H1 (cell line): ENCODE measurements at regions not wholly inside any gene's neighbourhood (a gene's known extent, or its start where the extent isn't known, plus 50 kb on each side); places are given as distances from the start of the nearest gene placed in this dataset.

ENCODE experiments used
- CTCF ChIA-PET: fragments of 300-600 bp; sonication (Branson Sonifier 250); formaldehyde crosslinking; loops from one replicate; lab custom pipeline; 2021; ENCODE audit not compliant: partially characterized antibody; lab: Charles Lee
- POLR2A ChIA-PET: fragments of 300-600 bp; sonication (Branson Sonifier 250); formaldehyde crosslinking; loops from one replicate; lab custom pipeline; 2021; ENCODE audit warnings: inconsistent platforms; ENCODE audit not compliant: partially characterized antibody; lab: Charles Lee
- DNase-seq, 2 experiments: peaks; one replicate each; pipeline versions ENCODE4 v3.0.0 to v3.0.0-alpha.2; 2010 to 2022; ENCODE audit warnings: low spot score in 2 of 2, low read depth in 1 of 2, mixed read lengths in 1 of 2
- FAIRE-seq: peaks from 2 replicates; lab custom pipeline; 2011; peaks lifted over from hg19 to GRCh38; lab: Jason Lieb, UNC
- H2AFZ ChIP-seq: 2 replicates; pipeline ENCODE4 v1.8.1; 2012; ENCODE audit warnings: low read length, inconsistent platforms
- H2AK5ac ChIP-seq: 2 replicates; pipeline ENCODE4 v1.6.1; 2013; ENCODE audit warnings: low read depth, low read length
- H2BK120ac ChIP-seq: replicated peaks from 2 replicates; pipeline ENCODE3; 2013; ENCODE audit warnings: low read depth, low read length, inconsistent platforms
- H2BK12ac ChIP-seq: 2 replicates; pipeline ENCODE4 v1.6.1; 2013; ENCODE audit warnings: low read depth, low read length
- H2BK15ac ChIP-seq: 2 replicates; pipeline ENCODE4 v1.6.1; 2013; ENCODE audit warnings: low read length
- H2BK20ac ChIP-seq: 2 replicates; pipeline ENCODE4 v1.6.1; 2013; ENCODE audit warnings: low read length
- H2BK5ac ChIP-seq: 2 replicates; pipeline ENCODE4 v1.6.1; 2013; ENCODE audit warnings: low read depth, low read length
- H3K14ac ChIP-seq: 2 replicates; pipeline ENCODE4 v1.6.1; 2013; ENCODE audit warnings: inconsistent platforms; ENCODE audit not compliant: insufficient read length
- H3K18ac ChIP-seq: 2 replicates; pipeline ENCODE4 v1.6.1; 2013; ENCODE audit warnings: low read length; ENCODE audit errors: extremely low read depth
- H3K23ac ChIP-seq: 2 replicates; pipeline ENCODE4 v1.6.1; 2013; ENCODE audit warnings: inconsistent platforms; ENCODE audit not compliant: insufficient read length
- H3K23me2 ChIP-seq: 2 replicates; pipeline ENCODE4 v1.6.1; 2013; ENCODE audit warnings: low read depth, low read length
- H3K27ac ChIP-seq: 2 replicates; pipeline ENCODE4 v1.6.1; 2011; ENCODE audit warnings: low read depth, low read length, inconsistent platforms
- H3K27me3 ChIP-seq, 4 experiments: replicated peaks in 1 of 4; 1 replicate in 1 of 4; 2 replicates in 3 of 4; pipeline versions ENCODE4 v1.6.1 to v1.8.1; 2011 to 2013; ENCODE audit warnings: low read length in 3 of 4, mild to moderate bottlenecking in 3 of 4, inconsistent platforms in 2 of 4, mixed read lengths in 2 of 4, moderate library complexity in 1 of 4; ENCODE audit not compliant: control insufficient read depth in 3 of 4, insufficient read depth in 3 of 4; ENCODE audit errors: extremely low read depth in 1 of 4
- H3K36me3 ChIP-seq, 4 experiments: 2 replicates each; pipeline versions ENCODE4 v1.6.1 to v1.8.1; 2011 to 2013; ENCODE audit warnings: mild to moderate bottlenecking in 4 of 4, low read length in 3 of 4, moderate library complexity in 2 of 4, control low read depth in 1 of 4, inconsistent platforms in 1 of 4; ENCODE audit not compliant: insufficient read depth in 4 of 4, control insufficient read depth in 2 of 4
- H3K4ac ChIP-seq: replicated peaks from 2 replicates; pipeline ENCODE3; 2013; ENCODE audit warnings: low read length, low read depth, mixed read lengths, inconsistent platforms; ENCODE audit not compliant: insufficient read length
- H3K4me1 ChIP-seq, 4 experiments: replicated peaks in 1 of 4; 1 replicate in 1 of 4; 2 replicates in 3 of 4; pipeline versions ENCODE4 v1.6.1 to v1.8.1; 2011 to 2013; ENCODE audit warnings: low read length in 3 of 4, inconsistent platforms in 2 of 4, mixed read lengths in 1 of 4; ENCODE audit not compliant: insufficient read depth in 4 of 4, control insufficient read depth in 3 of 4
- H3K4me2 ChIP-seq, 2 experiments: 2 replicates each; pipeline versions ENCODE4 v1.6.1 to v1.8.1; 2011 to 2013; ENCODE audit warnings: low read depth in 2 of 2, low read length in 2 of 2, control low read depth in 1 of 2, inconsistent platforms in 1 of 2, mild to moderate bottlenecking in 1 of 2; ENCODE audit not compliant: insufficient read depth in 1 of 2
- H3K4me3 ChIP-seq, 4 experiments: fragments of 200-600, 300-600 bp in 1 of 4; sonication (generic), shearing (Covaris generic), sonication (Bioruptor Twin) in 1 of 4; 2 replicates each; pipeline versions ENCODE4 v1.5.1 to v1.8.1; 2011 to 2016; ENCODE audit warnings: low read length in 4 of 4, low read depth in 3 of 4, control low read depth in 2 of 4, inconsistent platforms in 2 of 4, mild to moderate bottlenecking in 2 of 4, mixed read lengths in 1 of 4, moderate library complexity in 1 of 4; ENCODE audit not compliant: insufficient read depth in 2 of 4; ENCODE audit errors: extremely low read depth in 1 of 4
- H3K56ac ChIP-seq: replicated peaks from 2 replicates; pipeline ENCODE3; 2013; ENCODE audit warnings: low read depth, mild to moderate bottlenecking, mixed read lengths, low read length, inconsistent platforms; ENCODE audit not compliant: insufficient read length
- H3K79me1 ChIP-seq: 2 replicates; pipeline ENCODE4 v1.6.1; 2013; ENCODE audit warnings: low read depth, low read length, control low read depth
- H3K79me2 ChIP-seq, 2 experiments: 2 replicates each; pipeline versions ENCODE4 v1.6.1 to v1.8.1; 2012 to 2013; ENCODE audit warnings: low read length in 2 of 2, mild to moderate bottlenecking in 2 of 2, inconsistent platforms in 1 of 2; ENCODE audit not compliant: insufficient read depth in 2 of 2, control insufficient read depth in 1 of 2
- H3K9ac ChIP-seq, 4 experiments: replicated peaks in 1 of 4; 1 replicate in 1 of 4; 2 replicates in 3 of 4; pipeline versions ENCODE4 v1.6.1 to v1.8.1; 2011 to 2013; ENCODE audit warnings: low read depth in 3 of 4, low read length in 3 of 4, control low read depth in 2 of 4, mild to moderate bottlenecking in 2 of 4, moderate library complexity in 2 of 4, inconsistent platforms in 1 of 4; ENCODE audit errors: extremely low read depth in 1 of 4
- H3K9me3 ChIP-seq, 2 experiments: 2 replicates each; pipeline versions ENCODE4 v1.6.1 to v1.8.1; 2012 to 2013; ENCODE audit warnings: mild to moderate bottlenecking in 2 of 2, moderate library complexity in 2 of 2, control low read depth in 1 of 2, inconsistent platforms in 1 of 2, low read depth in 1 of 2, low read length in 1 of 2, mixed read lengths in 1 of 2; ENCODE audit not compliant: insufficient read depth in 2 of 2
- H4K20me1 ChIP-seq, 2 experiments: replicated peaks in 1 of 2; 2 replicates each; pipeline versions ENCODE3 to v1.8.1; 2011 to 2013; ENCODE audit warnings: inconsistent platforms in 2 of 2, low read length in 2 of 2, mild to moderate bottlenecking in 1 of 2; ENCODE audit not compliant: insufficient read depth in 2 of 2, control insufficient read depth in 1 of 2
- H4K5ac ChIP-seq: 2 replicates; pipeline ENCODE4 v1.6.1; 2013; ENCODE audit warnings: low read length, low read depth, mixed read lengths, inconsistent platforms; ENCODE audit not compliant: insufficient read length
- H4K8ac ChIP-seq: 2 replicates; pipeline ENCODE4 v1.8.0; 2013; ENCODE audit warnings: mild to moderate bottlenecking, moderate library complexity, low read length, inconsistent platforms; ENCODE audit not compliant: insufficient read depth; ENCODE audit errors: extremely low read depth
- H4K91ac ChIP-seq: replicated peaks from 2 replicates; pipeline ENCODE3; 2013; ENCODE audit warnings: low read length, mixed read lengths, inconsistent platforms; ENCODE audit not compliant: insufficient read length
- CHD1 ChIP-seq: IDR thresholded peaks from 2 replicates; pipeline ENCODE4 v1.6.1; 2012; ENCODE audit warnings: low read depth, low read length, improper control_type of control experiment
- GABPA ChIP-seq: IDR thresholded peaks from 2 replicates; pipeline ENCODE4 v1.6.1; 2011; ENCODE audit warnings: mild to moderate bottlenecking, low read length, moderate library complexity, borderline replicate concordance; ENCODE audit not compliant: insufficient read depth
- RAD21 ChIP-seq, 2 experiments: IDR thresholded peaks in 1 of 2; conservative IDR thresholded peaks in 1 of 2; 2 replicates each; pipeline ENCODE4 v1.6.1; 2011; ENCODE audit warnings: low read depth in 2 of 2, low read length in 2 of 2, improper control_type of control experiment in 1 of 2, inconsistent platforms in 1 of 2, mild to moderate bottlenecking in 1 of 2, moderate library complexity in 1 of 2
- WGBS, 2 experiments: shearing (Covaris generic) in 1 of 2; methylation state at CpG; one replicate each; pipeline versions ENCODE4 v1.1.6 to v1.1.7; 2013 to 2015; ENCODE audit warnings: low lambda C conversion rate in 2 of 2, mixed read lengths in 2 of 2, inconsistent platforms in 1 of 2, low coverage in 1 of 2, missing lambda C conversion rate in 1 of 2; ENCODE audit not compliant: insufficient replicate concordance in 2 of 2, insufficient coverage in 1 of 2, insufficient read length in 1 of 2; ENCODE audit errors: extremely low coverage in 1 of 2, missing lambda C conversion rate in 1 of 2; 5-methylcytosine and 5-hydroxymethylcytosine counted together

- Histone ChIP-seq H2BK120ac (no peak overlapping the region), H2BK15ac (no peak overlapping the region), H2AK5ac (no peak overlapping the region), H3K4me2 (no peak overlapping the region), H3K56ac (no peak overlapping the region), H4K8ac (no peak overlapping the region), H3K14ac (no peak overlapping the region), H2AFZ (no peak overlapping the region), H2BK5ac (no peak overlapping the region), H3K4me3 (no peak overlapping the region), H3K4me1 (peaks cover 0 to 2% (median 0%) of the 10 kb centered on the region in 4 experiments; a peak in 1 of 7 replicates), H3K4ac (no peak overlapping the region), H3K23me2 (no peaks in the 10 kb centered on the region), H4K20me1 (no peaks in the 10 kb centered on the region), H3K9ac (no peak overlapping the region), H4K91ac (no peak overlapping the region), H3K36me3 (no peaks in the 10 kb centered on the region), H3K79me2 (no peaks in the 10 kb centered on the region), H3K9me3 (no peaks in the 10 kb centered on the region), H2BK20ac (no peak overlapping the region), H4K5ac (no peak overlapping the region), H3K79me1 (no peaks in the 10 kb centered on the region), H3K27ac (no peak overlapping the region), H3K18ac (no peak overlapping the region), H2BK12ac (no peak overlapping the region), H3K23ac (no peak overlapping the region), H3K27me3 (no peaks in the 10 kb centered on the region)
- peak; percentile 42 for FAIRE-seq
- TF ChIP-seq CHD1 = no peak
- no peak for TF ChIP-seq GABPA
- TF ChIP-seq RAD21 (IDR thresholded peaks at IDR 0.05 in 1 of 2, conservative IDR thresholded peaks at IDR 0.05 in 1 of 2; ENCODE audit: low read depth in 2 of 2, low read length in 2 of 2) = peak; percentile 49 to 54
- 69% methylated on average over 1 of the region's 1 CpG; no CpG with 5 or more reads in 1 of the 2 experiments for WGBS, 2 experiments
- ChIA-PET POLR2A (no interaction called here), CTCF (interaction anchor here (0.6 to 1.0 kb wide), 2 partner anchors 9 to 570 kb away, joined by 3 to 4 read pairs; no protein-coding TSS in a partner anchor)
- DNase-seq = no peak
These were observed 784.6 kb upstream of the NUDT12 start for GRCh38 chr5:104347119-104347708.
